PC-9 (cell line): ENCODE measurements at regions not wholly inside any gene's neighbourhood (a gene's known extent, or its start where the extent isn't known, plus 50 kb on each side); places are given as distances from the start of the nearest gene placed in this dataset.

Experiments
- CTCF ChIP-seq: fragments of 200-600 bp; sonication (generic); conservative IDR thresholded peaks from 2 replicates; pipeline ENCODE4 v1.6.1; 2017; ENCODE audit warnings: mixed run types, antibody characterized with exemption, mild to moderate bottlenecking, moderate library complexity
- EZH2 ChIP-seq: fragments of 200-600 bp; sonication (generic); IDR thresholded peaks from 2 replicates; pipeline ENCODE4 v1.8.0; 2017; ENCODE audit warnings: antibody characterized with exemption, low read depth

- TF ChIP-seq CTCF = no peak
- no peak for TF ChIP-seq EZH2
These were observed 63.3 kb downstream of the SPATA31C2 start for GRCh38 chr9:88074931-88075330.
